Activated CD8-positive, alpha-beta T cell treated with anti-CD3 and anti-CD28 coated beads for 36 hours (primary cell): ENCODE measurements at regions not wholly inside any gene's neighbourhood (a gene's known extent, or its start where the extent isn't known, plus 50 kb on each side); places are given as distances from the start of the nearest gene placed in this dataset.

ENCODE experiments used
- ATAC-seq: fragments of 200-7000 bp; cut with Tn5 transposase; one replicate; pipeline ENCODE4 v1.10.0; 2021; ENCODE audit warnings: mild to moderate bottlenecking, moderate library complexity
- CTCF ChIA-PET: fragments of 350-600 bp; sonication (Branson Sonifier 250); formaldehyde crosslinking; loops from one replicate; lab custom pipeline; 2021; ENCODE audit warnings: antibody characterized with exemption; lab: Charles Lee
- POLR2A ChIA-PET: fragments of 350-600 bp; sonication (Branson Sonifier 250); formaldehyde crosslinking; loops from one replicate; lab custom pipeline; 2021; ENCODE audit warnings: antibody characterized with exemption; lab: Charles Lee
- DNase-seq: peaks from one replicate; pipeline ENCODE4 v3.0.0-alpha.2; 2020
- H3K27ac Mint-ChIP-seq: one replicate; pipeline ENCODE4 v1.8.0; 2021; ENCODE audit warnings: mild to moderate bottlenecking, mixed read lengths
- H3K27me3 Mint-ChIP-seq: one replicate; pipeline ENCODE4 v1.8.0; 2021; ENCODE audit warnings: mixed read lengths
- H3K36me3 Mint-ChIP-seq: one replicate; pipeline ENCODE4 v1.8.0; 2021; ENCODE audit warnings: low read depth, mixed read lengths
- H3K4me1 Mint-ChIP-seq: one replicate; pipeline ENCODE4 v1.8.0; 2021; ENCODE audit warnings: low read depth, mixed read lengths
- H3K4me3 Mint-ChIP-seq: one replicate; pipeline ENCODE4 v1.8.0; 2021; ENCODE audit warnings: mild to moderate bottlenecking, moderate library complexity, mixed read lengths
- H3K9me3 Mint-ChIP-seq: one replicate; pipeline ENCODE4 v1.8.0; 2021; ENCODE audit warnings: mixed read lengths
- CTCF ChIP-seq: fragments of 200-600 bp; IDR thresholded peaks from one replicate; pipeline ENCODE4 v1.8.0; 2022; ENCODE audit warnings: antibody characterized with exemption, mild to moderate bottlenecking
- intact Hi-C: fragments of 100-400 bp; cut with micrococcal nuclease; formaldehyde crosslinking; loops from one replicate; pipeline ENCODE4 v1.10.0; 2022

GRCh38 chr6:79838851-79839250 is 108.5 kb downstream of the ELOVL4 start:
- Mint-ChIP-seq H3K27me3 (peaks cover 20% of the 10 kb centered on the region), H3K27ac (no peak overlapping the region)
- POLR2A ChIA-PET, result no interaction called here

DNA sequence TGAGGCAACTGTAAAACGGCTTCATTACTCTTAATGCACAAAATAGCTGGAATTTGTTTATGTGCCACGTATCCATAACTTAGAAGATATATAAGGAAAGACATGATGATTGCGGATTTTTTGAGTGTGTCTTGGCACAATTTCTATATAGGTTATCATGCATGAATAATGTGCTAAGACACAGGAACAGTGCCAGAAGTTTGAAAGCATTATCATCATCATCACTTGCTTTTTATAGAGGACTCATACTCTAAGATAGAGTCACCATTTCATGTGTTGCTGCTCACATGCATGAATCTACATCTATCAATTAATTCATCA is 113.4 kb downstream of the ELOVL4 start:
- ChIA-PET POLR2A (no interaction called here), CTCF (interaction anchor here (1.3 to 2.4 kb wide), 2 partner anchors 20 to 34 kb away, joined by 4 to 10 read pairs; no protein-coding TSS in a partner anchor)
- Mint-ChIP-seq H3K36me3 (no peaks in the 10 kb centered on the region), H3K4me3 (no peak overlapping the region), H3K27me3 (peaks cover 15% of the 10 kb centered on the region), H3K27ac (no peak overlapping the region), H3K9me3 (no peaks in the 10 kb centered on the region), H3K4me1 (no peaks in the 10 kb centered on the region)
- ATAC-seq, result no peak
- no peak for TF ChIP-seq CTCF
- DNase-seq, result no peak
- intact Hi-C loops, result no loop called here

More at GRCh38 chr6:79838851-79839250, 108.5 kb downstream of the ELOVL4 start:
- Mint-ChIP-seq H3K4me3 (no peak overlapping the region), H3K36me3 (no peaks in the 10 kb centered on the region), H3K4me1 (no peaks in the 10 kb centered on the region), H3K9me3 (no peaks in the 10 kb centered on the region)
- ATAC-seq, result no peak
- CTCF ChIA-PET, result interaction anchor here (1.0 kb wide), 1 partner anchor 25 kb away, joined by 3 read pairs; no protein-coding TSS in a partner anchor
- no peak for DNase-seq
- TF ChIP-seq CTCF, result no peak
- intact Hi-C loops, result no loop called here

- intact Hi-C loops, result no loop called here
- Mint-ChIP-seq H3K27ac (no peak overlapping the region), H3K9me3 (no peaks in the 10 kb centered on the region), H3K27me3 (peaks cover 15% of the 10 kb centered on the region), H3K4me1 (no peaks in the 10 kb centered on the region), H3K36me3 (no peaks in the 10 kb centered on the region), H3K4me3 (no peak overlapping the region)
- POLR2A ChIA-PET, result no interaction called here
- TF ChIP-seq CTCF, result no peak
- DNase-seq (no peak), ATAC-seq (no peak)
- CTCF ChIA-PET, result interaction anchor here (1.3 to 2.4 kb wide), 2 partner anchors 19 to 35 kb away, joined by 4 to 10 read pairs; no protein-coding TSS in a partner anchor
Measured at GRCh38 chr6:79833264-79833963, 113.9 kb downstream of the ELOVL4 start.

GRCh38 chr6:79832723-79833122 is 114.6 kb downstream of the ELOVL4 start:
- no peak for DNase-seq
- no peak for ATAC-seq
- no peak overlapping the region for H3K27ac Mint-ChIP-seq
- TF ChIP-seq CTCF, result no peak
- H3K27me3 Mint-ChIP-seq, result peaks cover 17% of the 10 kb centered on the region
- POLR2A ChIA-PET, result no interaction called here
- CTCF ChIA-PET, result interaction anchor here (1.0 to 2.4 kb wide), 3 partner anchors 15 to 36 kb away, joined by 3 to 10 read pairs (median 4); no protein-coding TSS in a partner anchor
- no peaks in the 10 kb centered on the region for H3K36me3 Mint-ChIP-seq
- intact Hi-C loops, result no loop called here
- no peaks in the 10 kb centered on the region for H3K4me1 Mint-ChIP-seq
- H3K4me3 Mint-ChIP-seq, result no peak overlapping the region
- H3K9me3 Mint-ChIP-seq, result no peaks in the 10 kb centered on the region

DNA sequence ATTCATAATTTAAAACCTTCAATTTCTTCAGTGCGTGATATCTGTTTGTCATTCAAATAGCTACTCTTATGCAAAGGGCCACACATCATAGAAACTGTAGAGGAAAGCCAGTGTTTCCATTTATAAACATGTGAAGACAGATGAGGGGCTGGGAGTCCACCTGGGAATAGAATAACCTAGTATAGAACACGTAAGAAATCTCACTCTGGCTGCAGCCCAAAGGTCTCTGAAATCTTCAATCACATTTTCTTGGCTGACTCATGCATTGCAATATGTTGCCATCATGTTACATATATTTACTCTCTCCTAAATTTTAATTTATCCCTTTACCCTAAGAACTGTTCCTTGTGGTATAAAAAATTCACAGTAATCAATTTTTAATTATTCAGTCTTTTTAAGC is 123.2 kb downstream of the ELOVL4 start:
- intact Hi-C loops, result no loop called here
- TF ChIP-seq CTCF, result no peak
- POLR2A ChIA-PET, result no interaction called here
- Mint-ChIP-seq H3K27me3 (peaks cover 6% of the 10 kb centered on the region), H3K27ac (no peak overlapping the region), H3K9me3 (no peaks in the 10 kb centered on the region), H3K36me3 (no peaks in the 10 kb centered on the region), H3K4me1 (no peaks in the 10 kb centered on the region), H3K4me3 (no peak overlapping the region)
- DNase-seq, result no peak
- CTCF ChIA-PET, result interaction anchor here (1.2 to 3.3 kb wide), 2 partner anchors 10 to 46 kb away, joined by 3 to 18 read pairs; no protein-coding TSS in a partner anchor
- no peak for ATAC-seq
